BLaER1 (cell line): ENCODE measurements at regions not wholly inside any gene's neighbourhood (a gene's known extent, or its start where the extent isn't known, plus 50 kb on each side); places are given as distances from the start of the nearest gene placed in this dataset.

Experiments
- H3K27ac ChIP-seq: shearing (Covaris generic); formaldehyde crosslinking; 2 replicates; pipeline ENCODE4 v1.8.1; 2022
- H3K27me3 ChIP-seq: shearing (Covaris generic); formaldehyde crosslinking; 2 replicates; pipeline ENCODE4 v1.8.1; 2022
- H3K36me3 ChIP-seq: shearing (Covaris generic); formaldehyde crosslinking; 2 replicates; pipeline ENCODE4 v1.8.1; 2022
- H3K4me1 ChIP-seq: shearing (Covaris generic); formaldehyde crosslinking; 2 replicates; pipeline ENCODE4 v1.8.1; 2022
- H3K4me2 ChIP-seq: shearing (Covaris generic); formaldehyde crosslinking; 2 replicates; pipeline ENCODE4 v1.8.1; 2022
- H3K4me3 ChIP-seq: shearing (Covaris generic); formaldehyde crosslinking; 2 replicates; pipeline ENCODE4 v1.8.1; 2022
- H3K9ac ChIP-seq: shearing (Covaris generic); formaldehyde crosslinking; 2 replicates; pipeline ENCODE4 v1.8.1; 2022
- H3K9me3 ChIP-seq: shearing (Covaris generic); formaldehyde crosslinking; 2 replicates; pipeline ENCODE4 v1.8.1; 2022
- H4K20me1 ChIP-seq: shearing (Covaris generic); formaldehyde crosslinking; 2 replicates; pipeline ENCODE4 v1.8.1; 2022
- Cebpa-rat ChIP-seq: shearing (Covaris generic); IDR thresholded peaks from 2 replicates; pipeline ENCODE4 v1.8.1; 2022

- Histone ChIP-seq H3K9me3 (peaks cover 10% of the 10 kb centered on the region), H4K20me1 (no peaks in the 10 kb centered on the region), H3K9ac (no peak overlapping the region), H3K4me3 (no peak overlapping the region), H3K27me3 (no peaks in the 10 kb centered on the region), H3K27ac (no peak overlapping the region), H3K36me3 (no peaks in the 10 kb centered on the region), H3K4me1 (peaks cover 9% of the 10 kb centered on the region), H3K4me2 (no peak overlapping the region)
- no peak for TF ChIP-seq Cebpa-rat
These were observed 244.1 kb downstream of the AEBP2 start for GRCh38 chr12:19683178-19683927.

- no peak for TF ChIP-seq Cebpa-rat
- Histone ChIP-seq H3K36me3 (no peaks in the 10 kb centered on the region), H3K4me2 (no peak overlapping the region), H3K4me3 (no peak overlapping the region), H3K4me1 (no peaks in the 10 kb centered on the region), H3K9me3 (no peaks in the 10 kb centered on the region), H3K27ac (no peak overlapping the region), H3K27me3 (no peaks in the 10 kb centered on the region), H4K20me1 (no peaks in the 10 kb centered on the region), H3K9ac (no peak overlapping the region)
These were observed 248.1 kb downstream of the AEBP2 start for GRCh38 chr12:19687371-19687770.

- Histone ChIP-seq H3K9ac (no peak overlapping the region), H3K4me1 (no peaks in the 10 kb centered on the region), H4K20me1 (no peaks in the 10 kb centered on the region), H3K27me3 (no peaks in the 10 kb centered on the region), H3K27ac (no peak overlapping the region), H3K4me3 (no peak overlapping the region), H3K36me3 (no peaks in the 10 kb centered on the region), H3K9me3 (no peaks in the 10 kb centered on the region), H3K4me2 (no peak overlapping the region)
- TF ChIP-seq Cebpa-rat: no peak
These were observed 249.2 kb downstream of the AEBP2 start for GRCh38 chr12:19688532-19688931.

- no peak overlapping the region for H3K4me3 ChIP-seq
- H3K27me3 ChIP-seq: no peaks in the 10 kb centered on the region
- H3K4me1 ChIP-seq: no peaks in the 10 kb centered on the region
- H3K4me2 ChIP-seq: no peak overlapping the region
- H4K20me1 ChIP-seq: no peaks in the 10 kb centered on the region
- H3K9ac ChIP-seq: no peak overlapping the region
- no peak for TF ChIP-seq Cebpa-rat
- no peak overlapping the region for H3K27ac ChIP-seq
- no peaks in the 10 kb centered on the region for H3K9me3 ChIP-seq
- H3K36me3 ChIP-seq: no peaks in the 10 kb centered on the region
These were observed 249.9 kb downstream of the AEBP2 start for GRCh38 chr12:19689226-19689625.

GRCh38 chr12:19689801-19690472 lies 250.6 kb downstream of the AEBP2 start:
- Histone ChIP-seq H3K9ac (no peak overlapping the region), H4K20me1 (no peaks in the 10 kb centered on the region), H3K4me3 (no peak overlapping the region), H3K27me3 (no peaks in the 10 kb centered on the region), H3K9me3 (no peaks in the 10 kb centered on the region), H3K36me3 (no peaks in the 10 kb centered on the region), H3K27ac (no peak overlapping the region), H3K4me2 (no peak overlapping the region), H3K4me1 (no peaks in the 10 kb centered on the region)
- TF ChIP-seq Cebpa-rat: no peak

- Histone ChIP-seq H3K9ac (no peak overlapping the region), H4K20me1 (no peaks in the 10 kb centered on the region), H3K27me3 (no peaks in the 10 kb centered on the region), H3K36me3 (no peaks in the 10 kb centered on the region), H3K4me2 (no peak overlapping the region), H3K9me3 (no peaks in the 10 kb centered on the region), H3K4me3 (no peak overlapping the region), H3K27ac (no peak overlapping the region), H3K4me1 (no peaks in the 10 kb centered on the region)
- TF ChIP-seq Cebpa-rat: no peak
These were observed 252.8 kb downstream of the AEBP2 start for GRCh38 chr12:19692091-19692490.

GRCh38 chr12:19692566-19692965 lies 253.3 kb downstream of the AEBP2 start:
- H3K27me3 ChIP-seq: no peaks in the 10 kb centered on the region
- H3K36me3 ChIP-seq: no peaks in the 10 kb centered on the region
- H3K9me3 ChIP-seq: no peaks in the 10 kb centered on the region
- H4K20me1 ChIP-seq: no peaks in the 10 kb centered on the region
- no peak overlapping the region for H3K4me2 ChIP-seq
- H3K27ac ChIP-seq: no peak overlapping the region
- H3K9ac ChIP-seq: no peak overlapping the region
- no peak overlapping the region for H3K4me3 ChIP-seq
- no peak for TF ChIP-seq Cebpa-rat
- no peaks in the 10 kb centered on the region for H3K4me1 ChIP-seq

GRCh38 chr12:19694627-19695026 lies 255.3 kb downstream of the AEBP2 start:
- no peak for TF ChIP-seq Cebpa-rat
- H3K36me3 ChIP-seq: no peaks in the 10 kb centered on the region
- H3K27me3 ChIP-seq: no peaks in the 10 kb centered on the region
- H3K27ac ChIP-seq: no peak overlapping the region
- no peak overlapping the region for H3K4me3 ChIP-seq
- no peaks in the 10 kb centered on the region for H3K9me3 ChIP-seq
- H3K4me2 ChIP-seq: no peak overlapping the region
- no peaks in the 10 kb centered on the region for H4K20me1 ChIP-seq
- H3K4me1 ChIP-seq: no peaks in the 10 kb centered on the region
- H3K9ac ChIP-seq: no peak overlapping the region

GRCh38 chr12:19695244-19696098 lies 256.2 kb downstream of the AEBP2 start:
- Histone ChIP-seq H3K36me3 (no peaks in the 10 kb centered on the region), H3K4me1 (no peaks in the 10 kb centered on the region), H3K9ac (no peak overlapping the region), H3K27ac (no peak overlapping the region), H3K27me3 (no peaks in the 10 kb centered on the region), H4K20me1 (no peaks in the 10 kb centered on the region), H3K4me3 (no peak overlapping the region), H3K4me2 (no peak overlapping the region), H3K9me3 (no peaks in the 10 kb centered on the region)
- TF ChIP-seq Cebpa-rat: no peak

- Histone ChIP-seq H3K4me2 (no peak overlapping the region), H3K9ac (no peak overlapping the region), H3K36me3 (no peaks in the 10 kb centered on the region), H3K9me3 (peaks cover 9% of the 10 kb centered on the region; the same call in 1 of the 2 replicates), H4K20me1 (no peaks in the 10 kb centered on the region), H3K4me3 (no peak overlapping the region), H3K27ac (no peak overlapping the region), H3K27me3 (no peaks in the 10 kb centered on the region), H3K4me1 (no peaks in the 10 kb centered on the region)
- TF ChIP-seq Cebpa-rat: no peak
These were observed 261.7 kb downstream of the AEBP2 start for GRCh38 chr12:19700969-19701368.
